Neuron (in vitro differentiated cells): ENCODE measurements at regions not wholly inside any gene's neighbourhood (a gene's known extent, or its start where the extent isn't known, plus 50 kb on each side); places are given as distances from the start of the nearest gene placed in this dataset.
"Not testable (repeated sequence)": the region's sequence is repeated elsewhere in the genome, so short reads cannot be mapped to it uniquely, and the experiment has no call there.

ENCODE experiments used
- H2AFZ ChIP-seq: one replicate; pipeline ENCODE4 v1.6.1; 2013; ENCODE audit warnings: low read depth, mild to moderate bottlenecking, inconsistent platforms, low read length, moderate library complexity
- H3K27me3 ChIP-seq: one replicate; pipeline ENCODE4 v1.6.1; 2013; ENCODE audit warnings: low read length; ENCODE audit not compliant: insufficient read depth
- H3K36me3 ChIP-seq: one replicate; pipeline ENCODE4 v1.6.1; 2013; ENCODE audit warnings: low read length; ENCODE audit not compliant: insufficient read depth
- H3K4me1 ChIP-seq: one replicate; pipeline ENCODE4 v1.6.1; 2013; ENCODE audit warnings: low read length; ENCODE audit not compliant: insufficient read depth
- H3K4me3 ChIP-seq: 2 replicates; pipeline ENCODE4 v1.5.1; 2013; ENCODE audit warnings: mild to moderate bottlenecking, low read length, moderate library complexity
- H3K9me3 ChIP-seq: one replicate; pipeline ENCODE4 v1.6.1; 2013; ENCODE audit warnings: low read length

GRCh38 chr12:18857656-18858055 lies 119.7 kb downstream of the CAPZA3 start:
- Histone ChIP-seq H2AFZ (no peak overlapping the region), H3K36me3 (no peaks in the 10 kb centered on the region), H3K9me3 (no peaks in the 10 kb centered on the region), H3K4me1 (peaks cover 12% of the 10 kb centered on the region), H3K27me3 (no peaks in the 10 kb centered on the region), H3K4me3 (no peak overlapping the region)

DNA sequence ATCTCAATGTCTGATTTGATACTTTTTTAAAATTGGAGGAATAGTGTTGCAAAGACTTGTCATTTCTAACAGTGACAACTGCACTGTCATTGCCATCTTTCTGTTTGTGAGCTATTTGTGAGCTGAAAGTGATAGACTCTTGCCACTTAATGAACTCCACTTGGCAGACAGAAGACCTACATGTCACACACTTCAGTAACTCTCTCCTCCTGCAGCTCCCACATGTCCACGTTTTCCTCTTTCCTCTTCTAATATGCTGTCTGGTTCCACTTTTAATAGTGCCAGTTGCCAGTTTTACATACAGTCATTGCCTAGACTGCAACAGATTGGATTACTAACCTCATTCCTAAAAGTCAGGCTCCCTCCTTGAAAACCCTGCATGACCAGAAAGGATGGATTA lies 121.5 kb downstream of the CAPZA3 start:
- no peak overlapping the region for H3K4me3 ChIP-seq
- H2AFZ ChIP-seq = no peak overlapping the region
- no peaks in the 10 kb centered on the region for H3K36me3 ChIP-seq
- no peaks in the 10 kb centered on the region for H3K27me3 ChIP-seq
- peaks cover 12% of the 10 kb centered on the region for H3K4me1 ChIP-seq
- no peaks in the 10 kb centered on the region for H3K9me3 ChIP-seq

DNA sequence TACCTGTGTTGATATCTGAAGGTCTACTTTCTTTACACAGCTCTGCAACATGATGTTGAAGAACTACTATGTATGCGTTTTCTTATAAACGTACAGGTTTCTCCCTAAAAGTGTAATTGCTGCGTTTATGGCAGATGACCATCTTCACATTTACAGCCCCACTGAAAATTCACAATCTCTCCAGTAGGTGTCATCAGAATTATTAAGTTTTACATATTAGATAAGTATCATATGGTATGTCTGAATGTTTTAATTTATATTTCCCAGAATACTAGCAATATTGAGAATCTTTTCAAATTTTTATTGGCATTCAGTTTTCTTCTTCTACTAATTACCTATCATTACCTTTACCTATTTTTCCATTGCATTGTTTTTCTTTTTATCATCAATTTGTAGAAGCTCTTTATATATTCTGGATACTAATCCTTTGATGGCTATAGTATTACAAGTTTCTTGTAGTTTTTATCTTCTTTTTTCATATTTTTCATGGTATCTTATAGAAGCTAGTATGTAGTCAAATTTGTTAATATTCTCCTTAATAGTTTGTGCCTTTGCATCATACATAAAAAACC lies 123.5 kb downstream of the CAPZA3 start:
- Histone ChIP-seq H3K4me3 (no peak overlapping the region), H3K4me1 (peaks cover 12% of the 10 kb centered on the region), H3K27me3 (no peaks in the 10 kb centered on the region), H3K36me3 (no peaks in the 10 kb centered on the region), H3K9me3 (no peaks in the 10 kb centered on the region), H2AFZ (no peak overlapping the region)

- H3K36me3 ChIP-seq = no peaks in the 10 kb centered on the region
- no peak overlapping the region for H2AFZ ChIP-seq
- H3K9me3 ChIP-seq = no peaks in the 10 kb centered on the region
- no peaks in the 10 kb centered on the region for H3K27me3 ChIP-seq
- peaks cover under 1% of the 10 kb centered on the region for H3K4me1 ChIP-seq
- no peak overlapping the region for H3K4me3 ChIP-seq
Observed at GRCh38 chr12:18863769-18864500, 126.0 kb downstream of the CAPZA3 start.

GRCh38 chr12:18864900-18865561 lies 127.1 kb downstream of the CAPZA3 start:
- H2AFZ ChIP-seq = no peak overlapping the region
- H3K9me3 ChIP-seq = no peaks in the 10 kb centered on the region
- no peaks in the 10 kb centered on the region for H3K36me3 ChIP-seq
- H3K4me3 ChIP-seq = no peak overlapping the region
- H3K4me1 ChIP-seq = no peaks in the 10 kb centered on the region
- no peaks in the 10 kb centered on the region for H3K27me3 ChIP-seq

GRCh38 chr12:18868717-18869116 lies 130.8 kb downstream of the CAPZA3 start:
- Histone ChIP-seq H3K9me3 (no peaks in the 10 kb centered on the region), H3K36me3 (no peaks in the 10 kb centered on the region), H3K4me1 (no peaks in the 10 kb centered on the region), H2AFZ (no peak overlapping the region), H3K27me3 (no peaks in the 10 kb centered on the region), H3K4me3 (no peak overlapping the region)

- no peaks in the 10 kb centered on the region for H3K27me3 ChIP-seq
- peaks cover 5% of the 10 kb centered on the region for H3K9me3 ChIP-seq
- no peak overlapping the region for H3K4me3 ChIP-seq
Observed at GRCh38 chr12:18872770-18873169, 134.9 kb downstream of the CAPZA3 start.

DNA sequence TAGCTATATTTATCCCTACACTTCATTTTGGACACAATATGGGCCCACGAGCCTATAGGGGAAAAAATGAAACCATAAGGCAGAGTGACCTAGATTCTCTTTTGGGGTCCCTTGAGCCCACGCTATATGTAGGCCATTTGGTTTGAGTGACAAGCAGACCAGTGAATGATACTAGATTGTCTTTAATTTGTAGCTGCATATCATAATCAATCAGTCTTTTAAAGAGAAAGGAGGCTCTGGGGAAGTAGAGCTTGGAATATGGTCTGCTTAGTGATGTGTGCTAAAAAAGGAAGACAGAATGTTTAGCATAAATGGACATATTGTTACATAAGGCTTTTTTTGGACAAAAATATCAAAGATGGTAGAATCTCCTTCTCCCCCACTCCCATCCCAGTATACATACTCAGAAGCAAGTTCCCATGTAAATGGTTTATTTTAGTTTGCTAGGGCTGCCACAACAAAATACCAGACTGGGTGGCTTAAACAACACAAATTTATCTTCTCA lies 140.8 kb downstream of the CAPZA3 start:
- Histone ChIP-seq H2AFZ (no peak overlapping the region), H3K9me3 (peaks cover 5% of the 10 kb centered on the region), H3K4me1 (no peaks in the 10 kb centered on the region), H3K36me3 (no peaks in the 10 kb centered on the region), H3K27me3 (no peaks in the 10 kb centered on the region), H3K4me3 (no peak overlapping the region)

More at GRCh38 chr12:18872770-18873169, 134.9 kb downstream of the CAPZA3 start:
- no peak overlapping the region for H2AFZ ChIP-seq
- no peaks in the 10 kb centered on the region for H3K36me3 ChIP-seq
- no peaks in the 10 kb centered on the region for H3K4me1 ChIP-seq

DNA sequence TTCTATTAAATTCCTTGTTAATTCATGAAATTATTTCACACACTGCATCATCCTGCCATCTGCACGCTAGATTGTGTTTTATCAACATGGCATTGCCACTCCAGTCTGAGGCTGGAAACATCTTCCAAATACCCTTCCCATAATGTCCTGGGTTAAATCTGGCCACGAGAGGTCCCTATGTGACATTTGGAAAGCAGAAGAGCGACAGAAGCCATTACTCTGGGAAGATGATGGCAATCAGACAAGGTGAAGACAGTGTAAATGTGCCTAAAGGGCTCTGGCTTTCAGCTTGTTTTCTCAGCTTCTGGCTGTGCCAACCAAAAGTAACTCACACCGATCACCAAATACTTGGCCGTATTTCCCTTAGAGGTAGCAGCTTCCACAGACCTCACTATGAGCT lies 144.8 kb downstream of the CAPZA3 start:
- Histone ChIP-seq H3K4me1 (peaks cover 1% of the 10 kb centered on the region), H3K27me3 (no peaks in the 10 kb centered on the region), H3K4me3 (no peak overlapping the region), H2AFZ (no peak overlapping the region), H3K36me3 (no peaks in the 10 kb centered on the region), H3K9me3 (peaks cover 1% of the 10 kb centered on the region)

DNA sequence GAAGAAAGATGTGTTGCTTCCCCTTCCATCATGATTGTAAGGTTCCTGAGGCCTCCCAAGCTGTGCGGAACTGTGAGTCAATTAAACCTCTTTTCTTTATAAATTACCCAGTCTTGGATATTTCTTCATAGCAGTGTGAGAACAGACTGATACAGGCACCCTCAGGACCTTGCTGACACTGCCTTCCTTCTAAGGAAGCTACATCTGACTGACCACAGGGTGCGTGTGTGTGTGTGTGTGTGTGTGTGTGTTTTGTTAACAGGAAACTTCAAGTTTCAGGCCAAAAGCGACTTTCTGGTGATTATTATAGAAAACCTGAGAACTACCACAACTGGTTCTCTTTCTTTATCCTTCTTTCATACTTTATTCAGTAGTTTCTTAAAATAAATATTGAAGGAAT lies 149.0 kb downstream of the CAPZA3 start:
- Histone ChIP-seq H3K27me3 (no peaks in the 10 kb centered on the region), H3K9me3 (no peaks in the 10 kb centered on the region), H2AFZ (no peak overlapping the region), H3K4me3 (no peak overlapping the region), H3K36me3 (no peaks in the 10 kb centered on the region), H3K4me1 (peaks cover 6% of the 10 kb centered on the region)

DNA sequence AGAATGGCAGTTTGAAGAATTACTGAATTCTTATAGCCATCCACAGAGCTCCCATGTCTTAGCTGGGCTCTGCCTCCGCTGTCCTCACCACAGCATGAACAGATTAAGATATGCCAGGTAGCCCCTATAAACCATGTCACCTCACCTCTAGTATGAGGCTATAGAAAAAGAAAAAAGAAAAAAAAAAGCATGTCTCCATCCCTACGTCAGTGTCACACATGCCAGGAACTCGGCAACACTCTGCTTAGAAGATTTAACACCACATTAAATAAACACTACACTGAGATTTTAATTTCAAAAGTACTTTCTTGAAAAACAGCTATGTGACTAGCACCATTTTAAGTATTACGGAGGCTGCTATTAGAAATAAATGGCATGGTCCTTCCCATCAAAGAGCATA lies 149.4 kb downstream of the CAPZA3 start:
- no peaks in the 10 kb centered on the region for H3K27me3 ChIP-seq
- no peak overlapping the region for H3K4me3 ChIP-seq
- H2AFZ ChIP-seq = no peak overlapping the region
- H3K9me3 ChIP-seq = no peaks in the 10 kb centered on the region
- H3K4me1 ChIP-seq = peaks cover 6% of the 10 kb centered on the region
- no peaks in the 10 kb centered on the region for H3K36me3 ChIP-seq

DNA sequence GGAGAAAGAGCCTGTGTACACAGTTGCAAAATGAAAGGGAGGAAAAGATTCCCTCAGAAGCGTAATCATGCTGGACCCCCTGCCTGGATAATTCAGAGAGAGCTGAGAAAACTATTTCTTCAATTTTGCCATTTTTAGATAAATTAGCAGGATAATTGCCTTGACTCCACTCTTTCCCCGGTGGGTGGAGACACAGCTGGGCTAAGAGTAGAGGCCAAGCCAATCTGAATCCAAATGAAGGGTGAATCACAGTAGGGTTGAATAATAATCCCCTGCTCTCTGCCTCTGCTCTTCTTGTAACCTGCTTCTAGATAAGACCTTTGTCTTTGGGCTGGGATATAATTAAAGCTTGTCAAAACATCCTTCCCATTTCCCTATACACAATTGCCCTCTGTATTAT lies 150.1 kb downstream of the CAPZA3 start:
- Histone ChIP-seq H3K4me3 (no peak overlapping the region), H3K27me3 (no peaks in the 10 kb centered on the region), H3K4me1 (peaks cover 6% of the 10 kb centered on the region)

DNA sequence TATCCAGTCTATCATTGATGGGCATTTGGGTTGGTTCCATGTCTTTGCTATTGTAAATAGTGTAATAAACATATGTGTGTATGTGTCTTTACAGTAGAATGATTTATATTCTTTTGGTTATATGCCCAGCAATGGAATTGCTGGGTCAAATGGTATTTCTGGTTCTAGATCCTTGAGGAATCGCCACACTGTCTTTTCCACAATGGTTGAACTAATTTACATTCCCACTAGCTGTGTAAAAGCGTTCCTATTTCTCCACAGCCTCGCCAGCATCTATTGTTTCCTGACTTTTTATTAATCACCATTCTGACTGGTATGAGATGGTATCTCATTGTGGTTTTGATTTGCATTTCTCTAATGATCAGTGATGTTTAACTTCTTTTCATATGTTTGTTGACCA lies 152.7 kb downstream of the CAPZA3 start:
- not testable (repeated sequence) for H3K36me3 ChIP-seq, H3K27me3 ChIP-seq, H2AFZ ChIP-seq, H3K4me3 ChIP-seq, H3K9me3 ChIP-seq, H3K4me1 ChIP-seq

More for the DNA sequence above, 150.1 kb downstream of the CAPZA3 start:
- Histone ChIP-seq H2AFZ (no peak overlapping the region), H3K36me3 (no peaks in the 10 kb centered on the region), H3K9me3 (no peaks in the 10 kb centered on the region)
